NT2/D1 (cell line): ENCODE measurements at regions not wholly inside any gene's neighbourhood (a gene's known extent, or its start where the extent isn't known, plus 50 kb on each side); places are given as distances from the start of the nearest gene placed in this dataset.

Experiments
- DNase-seq: peaks from one replicate; pipeline ENCODE4 v3.0.0-alpha.2; 2011; ENCODE audit warnings: low read depth, low spot score
- H3K27me3 ChIP-seq: 2 replicates; pipeline ENCODE4 v1.6.0; 2011; ENCODE audit warnings: mild to moderate bottlenecking; ENCODE audit not compliant: insufficient read length, insufficient read depth
- H3K36me3 ChIP-seq: 2 replicates; pipeline ENCODE4 v1.6.1; 2011; ENCODE audit warnings: mild to moderate bottlenecking, low read length, mixed read lengths; ENCODE audit not compliant: insufficient read depth, insufficient read length
- H3K4me1 ChIP-seq: 2 replicates; pipeline ENCODE4 v1.5.1; 2011; ENCODE audit not compliant: insufficient read depth, insufficient read length
- H3K4me3 ChIP-seq: 2 replicates; pipeline ENCODE4 v1.5.1; 2011; ENCODE audit warnings: low read depth; ENCODE audit not compliant: insufficient read length
- H3K9ac ChIP-seq: 2 replicates; pipeline ENCODE4 v1.6.0; 2011; ENCODE audit warnings: low read depth; ENCODE audit not compliant: insufficient read length
- H3K9me3 ChIP-seq: 2 replicates; pipeline ENCODE4 v1.5.1; 2011; ENCODE audit warnings: mild to moderate bottlenecking, low read length; ENCODE audit not compliant: insufficient read depth
- SUZ12 ChIP-seq: IDR thresholded peaks from 2 replicates; pipeline ENCODE4 v1.6.1; 2011; ENCODE audit not compliant: insufficient read length, insufficient read depth; ENCODE audit errors: extremely low read depth
- YY1 ChIP-seq: IDR thresholded peaks from 2 replicates; pipeline ENCODE4 v1.6.1; 2011; ENCODE audit not compliant: insufficient read length, insufficient read depth
- ZNF274 ChIP-seq: IDR thresholded peaks from 2 replicates; pipeline ENCODE4 v1.6.1; 2011; ENCODE audit warnings: mild to moderate bottlenecking, low read depth, low read length

GRCh38 chr7:47103498-47104205 is 478.3 kb downstream of the TNS3 start:
- no peaks in the 10 kb centered on the region for H3K27me3 ChIP-seq
- no peak for TF ChIP-seq SUZ12
- TF ChIP-seq YY1, result no peak
- TF ChIP-seq ZNF274, result no peak
- no peaks in the 10 kb centered on the region for H3K9me3 ChIP-seq
- no peaks in the 10 kb centered on the region for H3K36me3 ChIP-seq
- peaks cover 3% of the 10 kb centered on the region for H3K4me1 ChIP-seq
- no peak overlapping the region for H3K4me3 ChIP-seq
- no peak overlapping the region for H3K9ac ChIP-seq
- no peak for DNase-seq

GRCh38 chr7:47102331-47102841 is 479.5 kb downstream of the TNS3 start:
- H3K4me3 ChIP-seq, result no peak overlapping the region
- no peaks in the 10 kb centered on the region for H3K36me3 ChIP-seq
- H3K27me3 ChIP-seq, result no peaks in the 10 kb centered on the region
- no peak for DNase-seq
- TF ChIP-seq YY1, result no peak
- TF ChIP-seq SUZ12, result no peak
- TF ChIP-seq ZNF274, result no peak
- peaks cover 3% of the 10 kb centered on the region for H3K4me1 ChIP-seq
- no peaks in the 10 kb centered on the region for H3K9me3 ChIP-seq
- H3K9ac ChIP-seq, result no peak overlapping the region

GRCh38 chr7:47100817-47101435 is 481.0 kb downstream of the TNS3 start:
- no peak overlapping the region for H3K4me3 ChIP-seq
- TF ChIP-seq YY1 (no peak), ZNF274 (no peak), SUZ12 (no peak)

GRCh38 chr7:47100148-47100816 is 481.6 kb downstream of the TNS3 start:
- H3K27me3 ChIP-seq, result no peaks in the 10 kb centered on the region
- no peak overlapping the region for H3K4me3 ChIP-seq
- DNase-seq, result no peak
- TF ChIP-seq ZNF274 (no peak), SUZ12 (no peak), YY1 (no peak)
- no peaks in the 10 kb centered on the region for H3K9me3 ChIP-seq
- H3K4me1 ChIP-seq, result peaks cover 3% of the 10 kb centered on the region
- H3K36me3 ChIP-seq, result no peaks in the 10 kb centered on the region
- no peak overlapping the region for H3K9ac ChIP-seq

More at GRCh38 chr7:47100817-47101435, 481.0 kb downstream of the TNS3 start:
- H3K9ac ChIP-seq, result no peak overlapping the region
- no peaks in the 10 kb centered on the region for H3K36me3 ChIP-seq
- DNase-seq, result peak; percentile 73
- no peaks in the 10 kb centered on the region for H3K9me3 ChIP-seq
- H3K27me3 ChIP-seq, result no peaks in the 10 kb centered on the region
- peaks cover 3% of the 10 kb centered on the region for H3K4me1 ChIP-seq

GRCh38 chr7:47097431-47097830 is 484.5 kb downstream of the TNS3 start:
- TF ChIP-seq ZNF274 (no peak), SUZ12 (no peak), YY1 (no peak)
- H3K4me1 ChIP-seq, result no peaks in the 10 kb centered on the region
- no peak overlapping the region for H3K9ac ChIP-seq
- H3K36me3 ChIP-seq, result no peaks in the 10 kb centered on the region
- H3K9me3 ChIP-seq, result no peaks in the 10 kb centered on the region
- DNase-seq, result no peak
- H3K4me3 ChIP-seq, result no peak overlapping the region
- no peaks in the 10 kb centered on the region for H3K27me3 ChIP-seq

- no peak for DNase-seq
Measured at GRCh38 chr7:47095946-47096345, 486.0 kb downstream of the TNS3 start.

GRCh38 chr7:47094462-47094861 is 487.4 kb downstream of the TNS3 start:
- DNase-seq, result no peak
- Histone ChIP-seq H3K4me1 (no peaks in the 10 kb centered on the region), H3K9ac (no peak overlapping the region), H3K9me3 (no peaks in the 10 kb centered on the region), H3K36me3 (no peaks in the 10 kb centered on the region), H3K27me3 (no peaks in the 10 kb centered on the region), H3K4me3 (no peak overlapping the region)
- TF ChIP-seq ZNF274 (no peak), SUZ12 (no peak), YY1 (no peak)

More at GRCh38 chr7:47095946-47096345, 486.0 kb downstream of the TNS3 start:
- Histone ChIP-seq H3K4me3 (no peak overlapping the region), H3K27me3 (no peaks in the 10 kb centered on the region), H3K36me3 (no peaks in the 10 kb centered on the region), H3K9ac (no peak overlapping the region), H3K4me1 (no peaks in the 10 kb centered on the region), H3K9me3 (no peaks in the 10 kb centered on the region)
- no peak for TF ChIP-seq ZNF274
- TF ChIP-seq SUZ12, result no peak
- TF ChIP-seq YY1, result no peak
